ENCODE measurements at regions not wholly inside any gene's neighbourhood (a gene's known extent, or its start where the extent isn't known, plus 50 kb on each side); places are given as distances from the start of the nearest gene placed in this dataset.

GRCh38 chr9:31608881-31609280 lies 775.6 kb upstream of the ACO1 start:
- TF ChIP-seq POLR2A (IDR thresholded peaks at IDR 0.05; ENCODE audit: low read depth, low read length) = no peak
- DNase-seq (ENCODE audit: insufficient read length, low spot score) (no peak), FAIRE-seq (no peak)

GRCh38 chr9:31612336-31613030 lies 772.0 kb upstream of the ACO1 start:
- TF ChIP-seq POLR2A (IDR thresholded peaks at IDR 0.05; ENCODE audit: low read depth, low read length) = no peak
- no peak for FAIRE-seq
- no peak for DNase-seq (ENCODE audit: insufficient read length, low spot score)

- FAIRE-seq (no peak), DNase-seq (ENCODE audit: insufficient read length, low spot score) (no peak)
- no peak for TF ChIP-seq POLR2A (IDR thresholded peaks at IDR 0.05; ENCODE audit: low read depth, low read length)
These were observed 768.5 kb upstream of the ACO1 start for GRCh38 chr9:31615966-31616365.

GRCh38 chr9:31623511-31623910 lies 760.9 kb upstream of the ACO1 start:
- FAIRE-seq (no peak), DNase-seq (ENCODE audit: insufficient read length, low spot score) (no peak)
- TF ChIP-seq POLR2A (IDR thresholded peaks at IDR 0.05; ENCODE audit: low read depth, low read length) = no peak

- FAIRE-seq (no peak), DNase-seq (ENCODE audit: insufficient read length, low spot score) (no peak)
- no peak for TF ChIP-seq POLR2A (IDR thresholded peaks at IDR 0.05; ENCODE audit: low read depth, low read length)
These were observed 755.2 kb upstream of the ACO1 start for GRCh38 chr9:31629292-31629691.

- FAIRE-seq = no peak
- no peak for DNase-seq (ENCODE audit: insufficient read length, low spot score)
- no peak for TF ChIP-seq POLR2A (IDR thresholded peaks at IDR 0.05; ENCODE audit: low read depth, low read length)
These were observed 747.2 kb upstream of the ACO1 start for GRCh38 chr9:31637265-31637664.

- no peak for TF ChIP-seq POLR2A (IDR thresholded peaks at IDR 0.05; ENCODE audit: low read depth, low read length)
- no peak for FAIRE-seq
- DNase-seq (ENCODE audit: insufficient read length, low spot score) = no peak
These were observed 746.6 kb upstream of the ACO1 start for GRCh38 chr9:31637861-31638260.

- DNase-seq (ENCODE audit: insufficient read length, low spot score) (no peak), FAIRE-seq (no peak)
- no peak for TF ChIP-seq POLR2A (IDR thresholded peaks at IDR 0.05; ENCODE audit: low read depth, low read length)
These were observed 745.0 kb upstream of the ACO1 start for GRCh38 chr9:31639451-31639850.

- TF ChIP-seq POLR2A (IDR thresholded peaks at IDR 0.05; ENCODE audit: low read depth, low read length) = no peak
- FAIRE-seq (no peak), DNase-seq (ENCODE audit: insufficient read length, low spot score) (no peak)
These were observed 715.1 kb upstream of the ACO1 start for GRCh38 chr9:31669311-31669710.

- DNase-seq (ENCODE audit: insufficient read length, low spot score) = no peak
- no peak for TF ChIP-seq POLR2A (IDR thresholded peaks at IDR 0.05; ENCODE audit: low read depth, low read length)
- FAIRE-seq = no peak
These were observed 713.4 kb upstream of the ACO1 start for GRCh38 chr9:31671011-31671410.

GRCh38 chr9:31674264-31674663 lies 710.2 kb upstream of the ACO1 start:
- FAIRE-seq (no peak), DNase-seq (ENCODE audit: insufficient read length, low spot score) (no peak)
- no peak for TF ChIP-seq POLR2A (IDR thresholded peaks at IDR 0.05; ENCODE audit: low read depth, low read length)

GRCh38 chr9:31677415-31677814 lies 707.0 kb upstream of the ACO1 start:
- DNase-seq (ENCODE audit: insufficient read length, low spot score) (no peak), FAIRE-seq (no peak)
- no peak for TF ChIP-seq POLR2A (IDR thresholded peaks at IDR 0.05; ENCODE audit: low read depth, low read length)

GRCh38 chr9:31677877-31678276 lies 706.6 kb upstream of the ACO1 start:
- DNase-seq (ENCODE audit: insufficient read length, low spot score) (no peak), FAIRE-seq (no peak)
- no peak for TF ChIP-seq POLR2A (IDR thresholded peaks at IDR 0.05; ENCODE audit: low read depth, low read length)

- TF ChIP-seq POLR2A (IDR thresholded peaks at IDR 0.05; ENCODE audit: low read depth, low read length) = no peak
- DNase-seq (ENCODE audit: insufficient read length, low spot score) (no peak), FAIRE-seq (no peak)
These were observed 701.3 kb upstream of the ACO1 start for GRCh38 chr9:31683116-31683515.

GRCh38 chr9:31697956-31698355 lies 686.5 kb upstream of the ACO1 start:
- DNase-seq (ENCODE audit: insufficient read length, low spot score) = no peak

GRCh38 chr9:31699836-31700235 lies 684.6 kb upstream of the ACO1 start:
- FAIRE-seq = no peak
- no peak for DNase-seq (ENCODE audit: insufficient read length, low spot score)
- no peak for TF ChIP-seq POLR2A (IDR thresholded peaks at IDR 0.05; ENCODE audit: low read depth, low read length)

More at GRCh38 chr9:31697956-31698355, 686.5 kb upstream of the ACO1 start:
- no peak for TF ChIP-seq POLR2A (IDR thresholded peaks at IDR 0.05; ENCODE audit: low read depth, low read length)
- FAIRE-seq = no peak

Measured in H54 (cell line).